ENCODE measurements at regions not wholly inside any gene's neighbourhood (a gene's known extent, or its start where the extent isn't known, plus 50 kb on each side); places are given as distances from the start of the nearest gene placed in this dataset.

- Histone ChIP-seq H3K27ac (ENCODE audit: low read length) (no peak overlapping the region), H3K36me3 (ENCODE audit: low read depth, low read length) (no peaks in the 10 kb centered on the region), H3K79me2 (ENCODE audit: low read length) (no peaks in the 10 kb centered on the region), H3F3A (ENCODE audit: low read length, unreplicated experiment) (no peaks in the 10 kb centered on the region), H3K9me3 (ENCODE audit: low read length) (no peaks in the 10 kb centered on the region), H3K9me2 (replicated peaks; ENCODE audit: low read length) (no peaks in the 10 kb centered on the region), H2AFZ (ENCODE audit: low read length) (no peak overlapping the region), H3K4me2 (ENCODE audit: low read length) (no peak overlapping the region), H3K4me1 (ENCODE audit: insufficient read depth, low read length) (no peaks in the 10 kb centered on the region), H3K4me3 (ENCODE audit: low read length) (no peak overlapping the region), H3K27me3 (ENCODE audit: low read length) (peaks cover 19% of the 10 kb centered on the region), H3K9ac (ENCODE audit: low read length) (no peak overlapping the region), H4K20me1 (ENCODE audit: low read length) (no peaks in the 10 kb centered on the region)
- BruUV-seq (replicated peaks): no TSS peak
- ChIA-PET POLR2A (ENCODE audit: unreplicated experiment) (no interaction called here), CTCF (no interaction called here)
- intact Hi-C loops (cut with micrococcal nuclease): no loop called here
- DNase-seq: no peak
- no peak for ATAC-seq
- TF ChIP-seq EZH2phosphoT487 (IDR thresholded peaks at IDR 0.05; ENCODE audit: borderline replicate concordance, low read length) (no peak), EZH2 (IDR thresholded peaks at IDR 0.05; ENCODE audit: low read length, unreplicated experiment) (no peak), CTCF (conservative IDR thresholded peaks at IDR 0.05; ENCODE audit: low read depth, low read length) (no peak)
Measured at GRCh38 chr22:48103126-48103875, 1340.9 kb downstream of the TBC1D22A start.

GRCh38 chr22:48102581-48102980 is 1340.1 kb downstream of the TBC1D22A start:
- ChIA-PET CTCF (no interaction called here), POLR2A (ENCODE audit: unreplicated experiment) (no interaction called here)
- H3K4me1 ChIP-seq (ENCODE audit: insufficient read depth, low read length): no peaks in the 10 kb centered on the region
- BruUV-seq (replicated peaks): no TSS peak
- no peak overlapping the region for H3K27ac ChIP-seq (ENCODE audit: low read length)
- ATAC-seq: no peak
- no peak overlapping the region for H2AFZ ChIP-seq (ENCODE audit: low read length)
- no peak for DNase-seq
- H3K79me2 ChIP-seq (ENCODE audit: low read length): no peaks in the 10 kb centered on the region
- TF ChIP-seq CTCF (conservative IDR thresholded peaks at IDR 0.05; ENCODE audit: low read depth, low read length): no peak
- no peak for TF ChIP-seq EZH2phosphoT487 (IDR thresholded peaks at IDR 0.05; ENCODE audit: borderline replicate concordance, low read length)
- TF ChIP-seq EZH2 (IDR thresholded peaks at IDR 0.05; ENCODE audit: low read length, unreplicated experiment): no peak
- intact Hi-C loops (cut with micrococcal nuclease): no loop called here
- H4K20me1 ChIP-seq (ENCODE audit: low read length): no peaks in the 10 kb centered on the region
- H3K4me2 ChIP-seq (ENCODE audit: low read length): no peak overlapping the region
- no peaks in the 10 kb centered on the region for H3K9me2 ChIP-seq (replicated peaks; ENCODE audit: low read length)
- no peak overlapping the region for H3K9ac ChIP-seq (ENCODE audit: low read length)
- H3K36me3 ChIP-seq (ENCODE audit: low read depth, low read length): no peaks in the 10 kb centered on the region
- H3K9me3 ChIP-seq (ENCODE audit: low read length): no peaks in the 10 kb centered on the region
- no peaks in the 10 kb centered on the region for H3F3A ChIP-seq (ENCODE audit: low read length, unreplicated experiment)
- no peak overlapping the region for H3K4me3 ChIP-seq (ENCODE audit: low read length)
- peaks cover 19% of the 10 kb centered on the region for H3K27me3 ChIP-seq (ENCODE audit: low read length)

- intact Hi-C loops (cut with micrococcal nuclease): no loop called here
- Histone ChIP-seq H3K4me3 (ENCODE audit: low read length) (no peak overlapping the region), H3K9ac (ENCODE audit: low read length) (no peak overlapping the region), H3K9me2 (replicated peaks; ENCODE audit: low read length) (no peaks in the 10 kb centered on the region), H3K9me3 (ENCODE audit: low read length) (no peaks in the 10 kb centered on the region), H3K79me2 (ENCODE audit: low read length) (no peaks in the 10 kb centered on the region), H2AFZ (ENCODE audit: low read length) (no peak overlapping the region), H3K27ac (ENCODE audit: low read length) (no peak overlapping the region), H4K20me1 (ENCODE audit: low read length) (no peaks in the 10 kb centered on the region), H3K36me3 (ENCODE audit: low read depth, low read length) (no peaks in the 10 kb centered on the region), H3K27me3 (ENCODE audit: low read length) (peaks cover 19% of the 10 kb centered on the region), H3F3A (ENCODE audit: low read length, unreplicated experiment) (no peaks in the 10 kb centered on the region), H3K4me1 (ENCODE audit: insufficient read depth, low read length) (no peaks in the 10 kb centered on the region), H3K4me2 (ENCODE audit: low read length) (no peak overlapping the region)
- ChIA-PET CTCF (no interaction called here), POLR2A (ENCODE audit: unreplicated experiment) (no interaction called here)
- TF ChIP-seq EZH2phosphoT487 (IDR thresholded peaks at IDR 0.05; ENCODE audit: borderline replicate concordance, low read length) (no peak), EZH2 (IDR thresholded peaks at IDR 0.05; ENCODE audit: low read length, unreplicated experiment) (no peak), CTCF (conservative IDR thresholded peaks at IDR 0.05; ENCODE audit: low read depth, low read length) (no peak)
- DNase-seq: no peak
- BruUV-seq (replicated peaks): no TSS peak
- no peak for ATAC-seq
Measured at GRCh38 chr22:48101704-48102103, 1339.3 kb downstream of the TBC1D22A start.

All from PC-3 (cell line).